MCF 10A (cell line): ENCODE measurements at regions not wholly inside any gene's neighbourhood (a gene's known extent, or its start where the extent isn't known, plus 50 kb on each side); places are given as distances from the start of the nearest gene placed in this dataset.

Source experiments
- BruUV-seq: library from RNA; stranded (reverse); fragments of 400-500 nt; replicated peaks from 2 replicates; lab custom pipeline; 2021; lab: Mats Ljungman, UMichigan
- CTCF ChIA-PET: fragments of 300-600 bp; sonication (Branson Sonifier 250); formaldehyde crosslinking; extraction: SDS; loops from one replicate; lab custom pipeline; 2021; ENCODE audit warnings: antibody characterized with exemption, inconsistent platforms; lab: Yijun Ruan, JAX
- POLR2A ChIA-PET: fragments of 300-600, 350-650 bp; sonication (Branson Sonifier 250); formaldehyde crosslinking; extraction: SDS; loops from one replicate; lab custom pipeline; 2020; ENCODE audit warnings: antibody characterized with exemption, inconsistent platforms; lab: Yijun Ruan, JAX
- DNase-seq: peaks from one replicate; pipeline ENCODE4 v3.0.0-alpha.2; 2018; ENCODE audit not compliant: unreplicated experiment
- H3K27ac Mint-ChIP-seq: one replicate; pipeline ENCODE4 v1.8.0; 2022; ENCODE audit warnings: mild to moderate bottlenecking, low read depth, mixed read lengths; ENCODE audit not compliant: unreplicated experiment
- H3K27me3 Mint-ChIP-seq: one replicate; pipeline ENCODE4 v1.8.0; 2022; ENCODE audit warnings: mixed read lengths; ENCODE audit not compliant: insufficient read depth, unreplicated experiment
- H3K36me3 Mint-ChIP-seq: one replicate; pipeline ENCODE4 v1.8.0; 2022; ENCODE audit warnings: mild to moderate bottlenecking, moderate library complexity, mixed read lengths; ENCODE audit not compliant: insufficient read depth, unreplicated experiment
- H3K4me1 Mint-ChIP-seq: one replicate; pipeline ENCODE4 v1.8.0; 2022; ENCODE audit warnings: mixed read lengths; ENCODE audit not compliant: insufficient read depth, unreplicated experiment
- H3K4me3 Mint-ChIP-seq: one replicate; pipeline ENCODE4 v1.8.0; 2022; ENCODE audit warnings: mild to moderate bottlenecking, moderate library complexity, mixed read lengths; ENCODE audit not compliant: unreplicated experiment
- H3K9me3 Mint-ChIP-seq: one replicate; pipeline ENCODE4 v1.8.0; 2022; ENCODE audit warnings: mixed read lengths; ENCODE audit not compliant: unreplicated experiment
- CTCF ChIP-seq: fragments of 200-600 bp; IDR thresholded peaks from one replicate; pipeline ENCODE4 v1.8.0; 2022; ENCODE audit warnings: antibody characterized with exemption, mild to moderate bottlenecking; ENCODE audit not compliant: unreplicated experiment
- intact Hi-C: fragments of 100-400 bp; cut with micrococcal nuclease; formaldehyde crosslinking; loops from 2 replicates; pipeline ENCODE4 v1.14.1; 2022

DNA sequence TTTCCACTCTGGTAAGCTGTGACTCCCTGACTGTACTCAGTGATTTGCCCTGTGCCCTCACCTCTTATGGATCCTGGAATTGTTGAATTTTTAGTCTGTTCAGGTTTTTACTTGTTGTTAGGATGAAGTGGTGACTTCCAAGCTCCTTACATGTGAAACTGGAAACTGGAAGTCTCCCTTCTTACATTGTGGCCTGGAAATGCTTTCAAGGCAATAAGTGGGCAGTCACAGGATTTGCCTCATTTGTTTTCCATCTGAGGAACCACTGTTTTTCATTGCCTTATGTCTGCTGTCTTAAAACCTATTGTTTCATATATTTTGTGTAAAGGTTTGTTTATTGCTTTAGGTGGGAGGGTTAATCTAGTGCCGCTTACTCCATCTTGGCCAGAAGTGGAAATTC, 155.8 kb downstream of the CYB561 start:
- no peak for TF ChIP-seq CTCF
- ChIA-PET POLR2A (interaction anchor here (1.2 to 2.3 kb wide), 2 partner anchors 9 to 89 kb away, joined by 3 to 8 read pairs; no protein-coding TSS in a partner anchor), CTCF (interaction anchor here (0.7 kb wide), 1 partner anchor 319 kb away, joined by 3 read pairs; no protein-coding TSS in a partner anchor)
- no peak for DNase-seq
- no peaks in the 10 kb centered on the region for H3K27me3 Mint-ChIP-seq
- intact Hi-C loops = no loop called here
- no TSS peak for BruUV-seq
- H3K4me1 Mint-ChIP-seq = peaks cover 20% of the 10 kb centered on the region
- no peak overlapping the region for H3K4me3 Mint-ChIP-seq
- peaks cover 25% of the 10 kb centered on the region for H3K9me3 Mint-ChIP-seq
- H3K36me3 Mint-ChIP-seq = peaks cover 11% of the 10 kb centered on the region
- H3K27ac Mint-ChIP-seq = no peak overlapping the region

DNA sequence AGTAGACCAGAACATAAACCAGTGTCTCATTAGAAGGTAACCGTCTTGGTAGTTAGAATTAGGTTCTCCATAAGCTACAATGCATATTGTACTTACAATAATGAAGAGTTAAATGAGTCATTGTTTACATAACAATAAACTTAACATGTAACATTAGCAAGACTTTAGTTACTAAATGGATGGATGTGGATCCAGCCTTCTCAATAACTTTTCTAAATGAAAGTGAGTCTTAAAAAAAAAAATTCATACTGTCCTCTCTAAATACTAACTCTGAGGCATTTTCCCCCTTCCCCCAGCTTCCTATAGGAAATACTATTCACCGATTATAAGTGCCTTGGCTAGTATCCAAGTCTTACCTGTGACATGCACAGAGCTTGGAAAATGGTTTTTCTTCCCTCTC, 155.3 kb downstream of the CYB561 start:
- intact Hi-C loops = no loop called here

DNA sequence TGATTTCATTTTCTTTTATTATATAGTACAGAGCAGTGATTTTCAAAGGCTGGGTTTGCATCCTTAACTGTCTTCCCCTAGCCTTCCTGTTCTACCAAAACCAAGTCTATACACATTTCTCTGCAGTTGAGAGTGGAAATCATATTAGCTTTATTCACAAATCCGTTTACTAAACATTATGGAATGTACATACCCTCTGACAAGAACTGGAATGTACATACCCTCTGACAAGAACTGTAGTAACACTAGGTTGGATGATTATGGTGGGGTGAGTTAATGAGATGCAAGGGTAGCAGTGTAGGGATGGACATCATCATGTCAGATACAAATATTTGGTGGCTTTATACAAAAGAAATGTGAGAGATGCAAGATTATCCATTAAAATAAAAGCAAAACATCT, 154.8 kb downstream of the CYB561 start:
- H3K9me3 Mint-ChIP-seq = peaks cover 22% of the 10 kb centered on the region
- BruUV-seq = no TSS peak
- no peak for DNase-seq
- no peak overlapping the region for H3K4me3 Mint-ChIP-seq
- intact Hi-C loops = no loop called here
- ChIA-PET CTCF (interaction anchor here (0.7 kb wide), 1 partner anchor 320 kb away, joined by 3 read pairs; no protein-coding TSS in a partner anchor), POLR2A (interaction anchor here (1.2 to 2.3 kb wide), 2 partner anchors 10 to 88 kb away, joined by 3 to 8 read pairs; no protein-coding TSS in a partner anchor)
- no peaks in the 10 kb centered on the region for H3K27me3 Mint-ChIP-seq
- H3K4me1 Mint-ChIP-seq = peaks cover 20% of the 10 kb centered on the region
- no peak for TF ChIP-seq CTCF
- peaks cover 16% of the 10 kb centered on the region for H3K36me3 Mint-ChIP-seq
- no peak overlapping the region for H3K27ac Mint-ChIP-seq

More for the DNA sequence above, 155.3 kb downstream of the CYB561 start:
- peaks cover 20% of the 10 kb centered on the region for H3K4me1 Mint-ChIP-seq
- no peak overlapping the region for H3K4me3 Mint-ChIP-seq
- BruUV-seq = no TSS peak
- no peaks in the 10 kb centered on the region for H3K27me3 Mint-ChIP-seq
- POLR2A ChIA-PET = interaction anchor here (1.2 to 2.3 kb wide), 2 partner anchors 10 to 88 kb away, joined by 3 to 8 read pairs; no protein-coding TSS in a partner anchor
- CTCF ChIA-PET = interaction anchor here (0.7 kb wide), 1 partner anchor 320 kb away, joined by 3 read pairs; no protein-coding TSS in a partner anchor
- H3K36me3 Mint-ChIP-seq = peaks cover 11% of the 10 kb centered on the region
- peaks cover 22% of the 10 kb centered on the region for H3K9me3 Mint-ChIP-seq
- DNase-seq = no peak
- TF ChIP-seq CTCF = no peak
- H3K27ac Mint-ChIP-seq = no peak overlapping the region

DNA sequence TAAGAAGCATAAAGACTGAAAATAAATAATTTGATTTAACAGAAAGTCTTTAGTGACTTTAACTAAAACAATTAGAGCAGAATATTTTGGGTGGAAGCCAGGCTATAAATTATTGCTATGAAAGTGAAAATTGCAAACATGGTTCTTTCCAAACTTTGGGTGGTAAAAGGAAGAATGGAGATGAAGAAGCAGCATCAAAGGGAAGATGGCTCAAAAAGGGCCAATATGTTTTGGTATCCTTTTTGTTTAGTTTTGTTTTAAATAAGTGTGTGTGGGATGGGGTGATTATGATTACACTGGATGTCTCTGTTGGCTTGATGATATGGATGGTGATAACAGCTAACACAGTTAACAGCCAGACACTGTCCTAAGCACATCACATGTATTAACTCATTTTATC, 153.7 kb downstream of the CYB561 start:
- POLR2A ChIA-PET = interaction anchor here (1.4 kb wide), 1 partner anchor 18 kb away, joined by 4 read pairs; no protein-coding TSS in a partner anchor
- H3K4me3 Mint-ChIP-seq = no peak overlapping the region
- no peak for TF ChIP-seq CTCF
- DNase-seq = no peak
- peaks cover 14% of the 10 kb centered on the region for H3K9me3 Mint-ChIP-seq
- H3K4me1 Mint-ChIP-seq = peaks cover 20% of the 10 kb centered on the region
- H3K36me3 Mint-ChIP-seq = peaks cover 14% of the 10 kb centered on the region
- no peaks in the 10 kb centered on the region for H3K27me3 Mint-ChIP-seq
- BruUV-seq = no TSS peak
- CTCF ChIA-PET = no interaction called here
- intact Hi-C loops = no loop called here
- H3K27ac Mint-ChIP-seq = no peak overlapping the region
